ENCODE measurements at regions not wholly inside any gene's neighbourhood (a gene's known extent, or its start where the extent isn't known, plus 50 kb on each side); places are given as distances from the start of the nearest gene placed in this dataset.
A peak's percentile ranks its signal among the peaks of the same experiment; 100 is the strongest.

DNA sequence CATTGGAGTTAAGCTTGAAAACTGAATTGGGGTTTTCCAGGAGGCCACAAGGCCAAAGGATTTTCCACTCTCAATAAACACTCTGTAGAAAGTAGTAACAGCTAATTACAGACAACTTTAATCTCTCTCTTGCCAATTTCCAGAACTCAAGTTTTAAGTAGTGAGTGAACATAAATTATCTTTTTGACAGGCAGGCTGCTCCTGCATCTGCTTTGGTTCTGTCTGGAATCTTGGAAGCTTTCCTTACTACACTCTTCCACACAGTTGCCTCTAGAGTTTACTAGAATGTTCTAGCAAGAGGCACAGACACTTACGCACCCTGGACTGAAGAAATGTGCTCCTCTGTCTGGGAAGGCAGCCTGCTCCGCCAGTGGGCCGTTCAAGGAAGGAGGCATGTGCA lies 90.5 kb upstream of the WAC start:
- CTCF ChIA-PET (ENCODE audit: low intra/inter-chr PET ratio): no interaction called here
- in situ Hi-C loops (cut with MboI): no loop called here

More for the DNA sequence above, 90.5 kb upstream of the WAC start:
- H3K4me1 ChIP-seq (replicated peaks in 1 of 2; ENCODE audit: control insufficient read depth in 2 of 2, insufficient read depth in 2 of 2, low read length in 2 of 2): no peaks in the 10 kb centered on the region; a peak in 1 of 5 replicates
- POLR2A ChIA-PET: interaction anchor here (1.0 kb wide), 1 partner anchor 90 kb away, joined by 4 read pairs; the partner anchor contains the start of gene WAC
- no TSS peak for BruUV-seq (replicated peaks)
- no peak overlapping the region for H3K9ac ChIP-seq (ENCODE audit: insufficient read depth in 1 of 2, low read depth in 2 of 2, low read length in 2 of 2)
- H2AFZ ChIP-seq (ENCODE audit: low read depth, low read length): no peak overlapping the region
- no peaks in the 10 kb centered on the region for H3K9me1 ChIP-seq (ENCODE audit: control insufficient read depth, insufficient read depth, low read length)
- H3K4me3 ChIP-seq: no peak overlapping the region
- TF ChIP-seq PKNOX1 (IDR thresholded peaks at IDR 0.05): peak; percentile 65
- TF ChIP-seq MEIS2 (IDR thresholded peaks at IDR 0.05; ENCODE audit: partially characterized antibody): peak; percentile 15
- TF ChIP-seq, protein P1, sequence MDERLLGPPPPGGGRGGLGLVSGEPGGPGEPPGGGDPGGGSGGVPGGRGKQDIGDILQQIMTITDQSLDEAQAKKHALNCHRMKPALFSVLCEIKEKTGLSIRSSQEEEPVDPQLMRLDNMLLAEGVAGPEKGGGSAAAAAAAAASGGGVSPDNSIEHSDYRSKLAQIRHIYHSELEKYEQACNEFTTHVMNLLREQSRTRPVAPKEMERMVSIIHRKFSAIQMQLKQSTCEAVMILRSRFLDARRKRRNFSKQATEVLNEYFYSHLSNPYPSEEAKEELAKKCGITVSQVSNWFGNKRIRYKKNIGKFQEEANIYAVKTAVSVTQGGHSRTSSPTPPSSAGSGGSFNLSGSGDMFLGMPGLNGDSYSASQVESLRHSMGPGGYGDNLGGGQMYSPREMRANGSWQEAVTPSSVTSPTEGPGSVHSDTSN (CRISPR knock-in tag; IDR thresholded peaks at IDR 0.05; ENCODE audit: low read depth): no peak
- TF ChIP-seq, protein P1 (tag; conservative IDR thresholded peaks at IDR 0.05; ENCODE audit: low read depth): peak; percentile 49
- TF ChIP-seq SMAD4 (CRISPR knock-in tag; conservative IDR thresholded peaks at IDR 0.05): no peak
- TF ChIP-seq CREB1 (IDR thresholded peaks at IDR 0.05): no peak
- TF ChIP-seq CREB1 (CRISPR knock-in tag; IDR thresholded peaks at IDR 0.05): no peak
- 2% methylated on average over 3 of the region's 3 CpGs for WGBS (ENCODE audit: insufficient coverage, low coverage, missing lambda C conversion rate)
- H3K9me3 ChIP-seq (replicated peaks; ENCODE audit: control insufficient read depth, insufficient read depth, low read depth, low read length): no peaks in the 10 kb centered on the region
- no peak overlapping the region for H3K4me2 ChIP-seq (ENCODE audit: insufficient read depth, low read length)
- intact Hi-C loops (cut with micrococcal nuclease): no loop called here
- H4K20me1 ChIP-seq (replicated peaks; ENCODE audit: control insufficient read depth, insufficient read depth, low read length): no peaks in the 10 kb centered on the region
- ATAC-seq: no peak
- no peak for FAIRE-seq
- peaks cover 24 to 61% of the 10 kb centered on the region in 2 experiments for H3K27me3 ChIP-seq (ENCODE audit: control insufficient read depth in 2 of 2, insufficient read depth in 2 of 2, low read length in 2 of 2)
- no peaks in the 10 kb centered on the region for H3K79me2 ChIP-seq (ENCODE audit: control insufficient read depth, insufficient read depth, low read length)
- no peaks in the 10 kb centered on the region for H3K36me3 ChIP-seq (ENCODE audit: control insufficient read depth, insufficient read depth, low read length)
- DNase-seq (ENCODE audit: extremely low read depth in 1 of 4, low spot score in 3 of 4): no peak
- H3K27ac ChIP-seq (ENCODE audit: extremely low read depth, low read depth, low read length): no peak overlapping the region
